ENCODE measurements at regions not wholly inside any gene's neighbourhood (a gene's known extent, or its start where the extent isn't known, plus 50 kb on each side); places are given as distances from the start of the nearest gene placed in this dataset.
"Not testable (repeated sequence)": the region's sequence is repeated elsewhere in the genome, so short reads cannot be mapped to it uniquely, and the experiment has no call there.

- not testable (repeated sequence) for H3K4me3 ChIP-seq (replicated peaks in 1 of 4; ENCODE audit: control extremely low read depth in 1 of 4, insufficient read depth in 1 of 4, low read depth in 3 of 4, low read length in 4 of 4); H3K9ac ChIP-seq (ENCODE audit: insufficient read depth, low read length); H2AFZ ChIP-seq (ENCODE audit: low read length); H3K27ac ChIP-seq (ENCODE audit: insufficient read depth, low read length); H3K4me2 ChIP-seq (ENCODE audit: extremely low read depth, insufficient read depth, low read length); H3K27me3 ChIP-seq (ENCODE audit: control insufficient read depth, insufficient read depth, low read length); H3K4me1 ChIP-seq (ENCODE audit: control insufficient read depth, extremely low read depth, insufficient read depth, low read length); H3K9me3 ChIP-seq (ENCODE audit: control insufficient read depth, insufficient read depth, low read depth, low read length); H4K20me1 ChIP-seq (ENCODE audit: control insufficient read depth, extremely low read depth, insufficient read depth, low read length); H3K79me2 ChIP-seq (ENCODE audit: control insufficient read depth, insufficient read depth, low read length); H3K36me3 ChIP-seq (ENCODE audit: control insufficient read depth, insufficient read depth, low read length)
- TF ChIP-seq, protein P1, sequence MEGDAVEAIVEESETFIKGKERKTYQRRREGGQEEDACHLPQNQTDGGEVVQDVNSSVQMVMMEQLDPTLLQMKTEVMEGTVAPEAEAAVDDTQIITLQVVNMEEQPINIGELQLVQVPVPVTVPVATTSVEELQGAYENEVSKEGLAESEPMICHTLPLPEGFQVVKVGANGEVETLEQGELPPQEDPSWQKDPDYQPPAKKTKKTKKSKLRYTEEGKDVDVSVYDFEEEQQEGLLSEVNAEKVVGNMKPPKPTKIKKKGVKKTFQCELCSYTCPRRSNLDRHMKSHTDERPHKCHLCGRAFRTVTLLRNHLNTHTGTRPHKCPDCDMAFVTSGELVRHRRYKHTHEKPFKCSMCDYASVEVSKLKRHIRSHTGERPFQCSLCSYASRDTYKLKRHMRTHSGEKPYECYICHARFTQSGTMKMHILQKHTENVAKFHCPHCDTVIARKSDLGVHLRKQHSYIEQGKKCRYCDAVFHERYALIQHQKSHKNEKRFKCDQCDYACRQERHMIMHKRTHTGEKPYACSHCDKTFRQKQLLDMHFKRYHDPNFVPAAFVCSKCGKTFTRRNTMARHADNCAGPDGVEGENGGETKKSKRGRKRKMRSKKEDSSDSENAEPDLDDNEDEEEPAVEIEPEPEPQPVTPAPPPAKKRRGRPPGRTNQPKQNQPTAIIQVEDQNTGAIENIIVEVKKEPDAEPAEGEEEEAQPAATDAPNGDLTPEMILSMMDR (conservative IDR thresholded peaks at IDR 0.05 in 1 of 2, IDR thresholded peaks at IDR 0.05 in 1 of 2; ENCODE audit: low read depth in 1 of 2, low read length in 2 of 2): peak; percentile 25 to 32
- DNase-seq (ENCODE audit: low read depth in 2 of 2): peak in 1 of 2 donors; percentile 7
These were observed 296.6 kb downstream of the ZNF37A start for GRCh38 chr10:38390725-38391124.

- H2AFZ ChIP-seq (ENCODE audit: low read length); H3K4me1 ChIP-seq (ENCODE audit: control insufficient read depth, extremely low read depth, insufficient read depth, low read length); H3K9ac ChIP-seq (ENCODE audit: insufficient read depth, low read length); DNase-seq (ENCODE audit: low read depth in 2 of 2); H3K9me3 ChIP-seq (ENCODE audit: control insufficient read depth, insufficient read depth, low read depth, low read length); H3K4me2 ChIP-seq (ENCODE audit: extremely low read depth, insufficient read depth, low read length); H3K27me3 ChIP-seq (ENCODE audit: control insufficient read depth, insufficient read depth, low read length); H3K79me2 ChIP-seq (ENCODE audit: control insufficient read depth, insufficient read depth, low read length); H3K27ac ChIP-seq (ENCODE audit: insufficient read depth, low read length); H3K4me3 ChIP-seq (replicated peaks in 1 of 4; ENCODE audit: control extremely low read depth in 1 of 4, insufficient read depth in 1 of 4, low read depth in 3 of 4, low read length in 4 of 4); H3K36me3 ChIP-seq (ENCODE audit: control insufficient read depth, insufficient read depth, low read length); H4K20me1 ChIP-seq (ENCODE audit: control insufficient read depth, extremely low read depth, insufficient read depth, low read length): not testable (repeated sequence)
These were observed 301.3 kb downstream of the ZNF37A start for GRCh38 chr10:38395465-38395864.

DNA sequence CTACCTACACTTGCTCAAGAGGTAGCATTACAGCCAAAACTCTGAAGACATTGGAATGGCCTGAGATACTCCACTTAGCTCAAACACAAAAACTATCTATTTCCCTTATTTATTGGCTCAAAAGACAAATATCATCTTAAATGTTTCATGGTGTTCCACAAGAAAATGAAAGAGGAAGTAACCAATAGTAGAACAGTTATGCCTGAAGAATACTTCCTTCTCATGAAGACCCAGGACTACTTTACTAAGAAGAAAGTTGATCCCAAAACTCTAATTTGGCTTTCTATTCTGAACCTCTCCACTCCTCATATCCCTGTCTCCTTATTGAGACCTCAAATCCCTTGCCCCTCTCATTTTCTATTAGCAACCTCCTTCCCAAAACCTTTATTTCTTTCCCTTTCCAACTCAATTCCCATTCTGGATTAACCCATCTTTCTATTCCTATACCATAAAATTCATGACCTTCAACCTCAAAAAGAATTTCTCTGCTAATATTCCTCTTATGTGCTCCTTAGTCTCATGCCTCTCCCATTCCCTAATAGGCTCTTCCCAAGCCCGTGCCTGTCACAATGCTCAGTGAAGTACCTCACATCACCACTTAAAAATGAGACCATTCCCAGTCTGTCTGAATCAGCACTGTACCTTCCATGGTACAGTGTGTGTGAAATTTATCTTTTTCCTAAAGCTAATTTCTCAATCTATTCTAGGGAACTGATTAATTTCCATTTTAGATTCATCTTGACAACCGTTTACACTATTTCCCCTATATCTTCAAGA is 302.2 kb downstream of the ZNF37A start:
- H3K4me3 ChIP-seq (replicated peaks in 1 of 4; ENCODE audit: control extremely low read depth in 1 of 4, insufficient read depth in 1 of 4, low read depth in 3 of 4, low read length in 4 of 4); H3K9ac ChIP-seq (ENCODE audit: insufficient read depth, low read length); H3K79me2 ChIP-seq (ENCODE audit: control insufficient read depth, insufficient read depth, low read length); H3K27ac ChIP-seq (ENCODE audit: insufficient read depth, low read length); H3K36me3 ChIP-seq (ENCODE audit: control insufficient read depth, insufficient read depth, low read length); H3K27me3 ChIP-seq (ENCODE audit: control insufficient read depth, insufficient read depth, low read length); H4K20me1 ChIP-seq (ENCODE audit: control insufficient read depth, extremely low read depth, insufficient read depth, low read length); H3K4me1 ChIP-seq (ENCODE audit: control insufficient read depth, extremely low read depth, insufficient read depth, low read length); H2AFZ ChIP-seq (ENCODE audit: low read length); H3K9me3 ChIP-seq (ENCODE audit: control insufficient read depth, insufficient read depth, low read depth, low read length); DNase-seq (ENCODE audit: low read depth in 2 of 2); H3K4me2 ChIP-seq (ENCODE audit: extremely low read depth, insufficient read depth, low read length): not testable (repeated sequence)

GRCh38 chr10:38401565-38401964 is 307.4 kb downstream of the ZNF37A start:
- H3K36me3 ChIP-seq (ENCODE audit: control insufficient read depth, insufficient read depth, low read length); H4K20me1 ChIP-seq (ENCODE audit: control insufficient read depth, extremely low read depth, insufficient read depth, low read length); H3K27me3 ChIP-seq (ENCODE audit: control insufficient read depth, insufficient read depth, low read length); H3K79me2 ChIP-seq (ENCODE audit: control insufficient read depth, insufficient read depth, low read length); H2AFZ ChIP-seq (ENCODE audit: low read length); H3K4me1 ChIP-seq (ENCODE audit: control insufficient read depth, extremely low read depth, insufficient read depth, low read length); H3K9me3 ChIP-seq (ENCODE audit: control insufficient read depth, insufficient read depth, low read depth, low read length); H3K9ac ChIP-seq (ENCODE audit: insufficient read depth, low read length); H3K27ac ChIP-seq (ENCODE audit: insufficient read depth, low read length); DNase-seq (ENCODE audit: low read depth in 2 of 2): not testable (repeated sequence)
- peak overlapping the region in 3 of 4 experiments; percentile 8 to 84 (median 10) for H3K4me3 ChIP-seq (replicated peaks in 1 of 4; ENCODE audit: control extremely low read depth in 1 of 4, insufficient read depth in 1 of 4, low read depth in 3 of 4, low read length in 4 of 4)
- peak overlapping the region; percentile 13 for H3K4me2 ChIP-seq (ENCODE audit: extremely low read depth, insufficient read depth, low read length)

DNA sequence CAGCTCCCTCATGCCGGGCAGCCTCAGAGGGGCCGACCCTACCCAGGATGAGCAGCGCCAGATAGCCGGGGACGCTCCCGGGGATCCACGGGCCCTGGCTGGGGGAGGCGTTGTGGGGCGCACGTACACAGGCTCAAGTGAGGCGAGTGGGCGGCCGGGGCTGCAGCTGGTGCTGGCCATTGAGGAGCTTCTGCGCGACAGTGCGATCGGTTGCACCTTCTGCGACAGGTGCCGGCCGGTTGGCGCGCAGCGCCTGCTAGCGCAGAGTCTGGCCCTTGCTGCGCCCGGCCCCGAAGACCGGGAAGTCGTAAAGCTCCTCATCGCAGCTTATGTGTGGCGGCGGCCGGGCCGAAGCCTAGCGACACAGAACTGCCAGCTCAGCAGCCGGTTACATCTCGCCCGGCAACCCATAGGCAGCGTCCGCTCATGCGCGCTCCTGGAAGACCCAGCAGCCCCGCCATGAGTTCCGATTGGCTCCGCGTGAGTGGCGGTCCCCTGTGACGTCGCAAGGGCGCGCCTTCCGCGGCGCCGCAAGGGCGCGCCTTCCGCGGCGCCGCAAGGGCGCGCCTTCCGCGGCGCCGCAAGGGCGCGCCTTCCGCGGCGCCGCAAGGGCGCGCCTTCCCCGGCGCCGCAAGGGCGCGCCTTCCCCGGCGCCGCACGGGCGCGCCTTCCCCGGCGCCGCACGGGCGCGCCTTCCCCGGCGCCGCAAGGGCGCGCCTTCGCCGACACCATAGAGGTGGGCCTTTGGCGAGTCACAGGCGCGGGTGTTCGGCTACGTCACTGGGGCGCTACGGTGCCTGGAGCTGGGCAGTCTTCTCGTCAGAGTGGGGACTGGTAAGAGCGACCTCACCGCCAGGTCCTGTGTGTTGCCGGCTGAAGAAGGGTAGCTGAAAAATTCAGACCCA is 308.6 kb downstream of the ZNF37A start:
- peak overlapping the region; percentile 62 to 84 (median 66) for H3K4me3 ChIP-seq (replicated peaks in 1 of 4; ENCODE audit: control extremely low read depth in 1 of 4, insufficient read depth in 1 of 4, low read depth in 3 of 4, low read length in 4 of 4)
- not testable (repeated sequence) for H3K36me3 ChIP-seq (ENCODE audit: control insufficient read depth, insufficient read depth, low read length); H3K79me2 ChIP-seq (ENCODE audit: control insufficient read depth, insufficient read depth, low read length); H3K4me1 ChIP-seq (ENCODE audit: control insufficient read depth, extremely low read depth, insufficient read depth, low read length); H4K20me1 ChIP-seq (ENCODE audit: control insufficient read depth, extremely low read depth, insufficient read depth, low read length); H3K27me3 ChIP-seq (ENCODE audit: control insufficient read depth, insufficient read depth, low read length); H3K9me3 ChIP-seq (ENCODE audit: control insufficient read depth, insufficient read depth, low read depth, low read length)
- H2AFZ ChIP-seq (ENCODE audit: low read length): peak overlapping the region; percentile 57
- peak; percentile 95 for DNase-seq (ENCODE audit: low read depth in 2 of 2)
- H3K4me2 ChIP-seq (ENCODE audit: extremely low read depth, insufficient read depth, low read length): peak overlapping the region; percentile 68
- H3K27ac ChIP-seq (ENCODE audit: insufficient read depth, low read length): peak overlapping the region; percentile 91
- peak overlapping the region; percentile 86 for H3K9ac ChIP-seq (ENCODE audit: insufficient read depth, low read length)
